GM23338 (cell line): ENCODE measurements at regions not wholly inside any gene's neighbourhood (a gene's known extent, or its start where the extent isn't known, plus 50 kb on each side); places are given as distances from the start of the nearest gene placed in this dataset.

Experiments
- ATAC-seq: fragments of 200-7000 bp; cut with Tn5 transposase; 3 replicates; pipeline ENCODE4 v1.9.1; 2020
- DNase-seq: peaks from one replicate; pipeline ENCODE4 v3.0.0-alpha.2; 2015; ENCODE audit warnings: low spot score
- H2AFZ ChIP-seq: fragments of 200-600 bp; sonication (generic); 2 replicates; pipeline ENCODE4 v1.8.0; 2016; ENCODE audit warnings: antibody characterized with exemption, mild to moderate bottlenecking, moderate library complexity
- H3F3A ChIP-seq: fragments of 200-600 bp; sonication (generic); replicated peaks from 2 replicates; pipeline ENCODE4 v1.8.0; 2017; ENCODE audit warnings: antibody characterized with exemption, mixed run types, low read depth
- H3K27ac ChIP-seq: fragments of 200-600 bp; sonication (generic); 2 replicates; pipeline ENCODE4 v1.6.1; 2016; ENCODE audit warnings: low read depth
- H3K27me3 ChIP-seq: fragments of 200-600 bp; sonication (generic); 2 replicates; pipeline ENCODE4 v1.8.0; 2016; ENCODE audit warnings: mild to moderate bottlenecking, mixed run types, moderate library complexity; ENCODE audit not compliant: insufficient read depth
- H3K36me3 ChIP-seq: fragments of 200-600 bp; sonication (generic); 2 replicates; pipeline ENCODE4 v1.8.0; 2016; ENCODE audit warnings: mild to moderate bottlenecking; ENCODE audit not compliant: insufficient read depth
- H3K4me1 ChIP-seq: fragments of 200-600 bp; sonication (generic); 2 replicates; pipeline ENCODE4 v1.8.0; 2016; ENCODE audit warnings: mild to moderate bottlenecking, moderate library complexity; ENCODE audit not compliant: insufficient read depth
- H3K4me2 ChIP-seq: fragments of 200-600 bp; sonication (generic); 2 replicates; pipeline ENCODE4 v1.7.1; 2017; ENCODE audit warnings: mixed run types
- H3K4me3 ChIP-seq: fragments of 200-600 bp; sonication (generic); 2 replicates; pipeline ENCODE4 v1.6.1; 2016; ENCODE audit warnings: mixed run types
- H3K79me2 ChIP-seq: fragments of 200-600 bp; sonication (generic); replicated peaks from 2 replicates; pipeline ENCODE4 v1.8.0; 2017; ENCODE audit warnings: mild to moderate bottlenecking; ENCODE audit not compliant: insufficient read depth
- H3K9me2 ChIP-seq: fragments of 200-600 bp; sonication (generic); 2 replicates; pipeline ENCODE4 v1.8.0; 2017; ENCODE audit not compliant: insufficient read depth
- H4K20me1 ChIP-seq: fragments of 200-600 bp; sonication (generic); replicated peaks from 2 replicates; pipeline ENCODE4 v1.8.0; 2017; ENCODE audit warnings: mild to moderate bottlenecking; ENCODE audit not compliant: insufficient read depth
- H3K27ac Mint-ChIP-seq: 2 replicates; pipeline ENCODE4 v1.8.0; 2020; ENCODE audit warnings: inconsistent platforms, mild to moderate bottlenecking, moderate library complexity, mixed read lengths
- H3K27me3 Mint-ChIP-seq: 3 replicates; pipeline ENCODE4 v1.8.0; 2022; ENCODE audit warnings: low read depth, mild to moderate bottlenecking, moderate library complexity, mixed read lengths, inconsistent platforms; ENCODE audit not compliant: insufficient read depth, poor library complexity
- H3K36me3 Mint-ChIP-seq: 3 replicates; pipeline ENCODE4 v1.8.0; 2021; ENCODE audit warnings: low read depth, mild to moderate bottlenecking, inconsistent platforms, moderate library complexity, mixed read lengths
- H3K4me1 Mint-ChIP-seq: 3 replicates; pipeline ENCODE4 v1.8.0; 2020; ENCODE audit warnings: mild to moderate bottlenecking, inconsistent platforms, mixed read lengths
- H3K4me3 Mint-ChIP-seq: 3 replicates; pipeline ENCODE4 v1.8.0; 2021; ENCODE audit warnings: moderate library complexity, mild to moderate bottlenecking, inconsistent platforms, mixed read lengths
- H3K9me3 Mint-ChIP-seq: 3 replicates; pipeline ENCODE4 v1.8.0; 2020; ENCODE audit warnings: moderate library complexity, mild to moderate bottlenecking, inconsistent platforms, mixed read lengths
- EZH2phosphoT487 ChIP-seq: fragments of 200-600 bp; sonication (generic); IDR thresholded peaks from one replicate; pipeline ENCODE4 v1.8.1; 2018; ENCODE audit warnings: antibody characterized with exemption; ENCODE audit not compliant: unreplicated experiment
- JUNB ChIP-seq: IDR thresholded peaks from one replicate; pipeline ENCODE4 v1.6.1; 2016; ENCODE audit warnings: antibody characterized with exemption; ENCODE audit not compliant: unreplicated experiment
- NANOG ChIP-seq: IDR thresholded peaks from 2 replicates; pipeline ENCODE4 v1.6.1; 2016; ENCODE audit warnings: antibody characterized with exemption, borderline replicate concordance
- STAT1 ChIP-seq: IDR thresholded peaks from one replicate; pipeline ENCODE4 v1.6.1; 2016; ENCODE audit warnings: antibody characterized with exemption; ENCODE audit not compliant: unreplicated experiment
- ZNF114 ChIP-seq: fragments of 250-450 bp; sonication (Bioruptor Pico); IDR thresholded peaks from 2 replicates; pipeline ENCODE4 v1.5.0; 2020; ENCODE audit warnings: mild to moderate bottlenecking, moderate library complexity
- ZNF331 ChIP-seq: fragments of 250-450 bp; sonication (Bioruptor Pico); IDR thresholded peaks from 2 replicates; pipeline ENCODE4 v1.5.0; 2020; ENCODE audit warnings: low read depth, mild to moderate bottlenecking, moderate library complexity
- TF ChIP-seq, protein P1 (sequence below): fragments of 250-450 bp; sonication (Bioruptor Pico); IDR thresholded peaks from 2 replicates; pipeline ENCODE4 v1.5.0; 2020; ENCODE audit warnings: mild to moderate bottlenecking, moderate library complexity
- TF ChIP-seq, protein P2 (sequence below), 2 experiments: fragments of 200-600 bp in 1 of 2; sonication (generic) in 1 of 2; conservative IDR thresholded peaks; 2 replicates each; pipeline versions ENCODE4 v1.5.1 to v1.6.1; 2016 to 2017; ENCODE audit warnings: antibody characterized with exemption in 2 of 2, low read depth in 2 of 2, mild to moderate bottlenecking in 2 of 2, moderate library complexity in 1 of 2

- TF ChIP-seq, protein P1, sequence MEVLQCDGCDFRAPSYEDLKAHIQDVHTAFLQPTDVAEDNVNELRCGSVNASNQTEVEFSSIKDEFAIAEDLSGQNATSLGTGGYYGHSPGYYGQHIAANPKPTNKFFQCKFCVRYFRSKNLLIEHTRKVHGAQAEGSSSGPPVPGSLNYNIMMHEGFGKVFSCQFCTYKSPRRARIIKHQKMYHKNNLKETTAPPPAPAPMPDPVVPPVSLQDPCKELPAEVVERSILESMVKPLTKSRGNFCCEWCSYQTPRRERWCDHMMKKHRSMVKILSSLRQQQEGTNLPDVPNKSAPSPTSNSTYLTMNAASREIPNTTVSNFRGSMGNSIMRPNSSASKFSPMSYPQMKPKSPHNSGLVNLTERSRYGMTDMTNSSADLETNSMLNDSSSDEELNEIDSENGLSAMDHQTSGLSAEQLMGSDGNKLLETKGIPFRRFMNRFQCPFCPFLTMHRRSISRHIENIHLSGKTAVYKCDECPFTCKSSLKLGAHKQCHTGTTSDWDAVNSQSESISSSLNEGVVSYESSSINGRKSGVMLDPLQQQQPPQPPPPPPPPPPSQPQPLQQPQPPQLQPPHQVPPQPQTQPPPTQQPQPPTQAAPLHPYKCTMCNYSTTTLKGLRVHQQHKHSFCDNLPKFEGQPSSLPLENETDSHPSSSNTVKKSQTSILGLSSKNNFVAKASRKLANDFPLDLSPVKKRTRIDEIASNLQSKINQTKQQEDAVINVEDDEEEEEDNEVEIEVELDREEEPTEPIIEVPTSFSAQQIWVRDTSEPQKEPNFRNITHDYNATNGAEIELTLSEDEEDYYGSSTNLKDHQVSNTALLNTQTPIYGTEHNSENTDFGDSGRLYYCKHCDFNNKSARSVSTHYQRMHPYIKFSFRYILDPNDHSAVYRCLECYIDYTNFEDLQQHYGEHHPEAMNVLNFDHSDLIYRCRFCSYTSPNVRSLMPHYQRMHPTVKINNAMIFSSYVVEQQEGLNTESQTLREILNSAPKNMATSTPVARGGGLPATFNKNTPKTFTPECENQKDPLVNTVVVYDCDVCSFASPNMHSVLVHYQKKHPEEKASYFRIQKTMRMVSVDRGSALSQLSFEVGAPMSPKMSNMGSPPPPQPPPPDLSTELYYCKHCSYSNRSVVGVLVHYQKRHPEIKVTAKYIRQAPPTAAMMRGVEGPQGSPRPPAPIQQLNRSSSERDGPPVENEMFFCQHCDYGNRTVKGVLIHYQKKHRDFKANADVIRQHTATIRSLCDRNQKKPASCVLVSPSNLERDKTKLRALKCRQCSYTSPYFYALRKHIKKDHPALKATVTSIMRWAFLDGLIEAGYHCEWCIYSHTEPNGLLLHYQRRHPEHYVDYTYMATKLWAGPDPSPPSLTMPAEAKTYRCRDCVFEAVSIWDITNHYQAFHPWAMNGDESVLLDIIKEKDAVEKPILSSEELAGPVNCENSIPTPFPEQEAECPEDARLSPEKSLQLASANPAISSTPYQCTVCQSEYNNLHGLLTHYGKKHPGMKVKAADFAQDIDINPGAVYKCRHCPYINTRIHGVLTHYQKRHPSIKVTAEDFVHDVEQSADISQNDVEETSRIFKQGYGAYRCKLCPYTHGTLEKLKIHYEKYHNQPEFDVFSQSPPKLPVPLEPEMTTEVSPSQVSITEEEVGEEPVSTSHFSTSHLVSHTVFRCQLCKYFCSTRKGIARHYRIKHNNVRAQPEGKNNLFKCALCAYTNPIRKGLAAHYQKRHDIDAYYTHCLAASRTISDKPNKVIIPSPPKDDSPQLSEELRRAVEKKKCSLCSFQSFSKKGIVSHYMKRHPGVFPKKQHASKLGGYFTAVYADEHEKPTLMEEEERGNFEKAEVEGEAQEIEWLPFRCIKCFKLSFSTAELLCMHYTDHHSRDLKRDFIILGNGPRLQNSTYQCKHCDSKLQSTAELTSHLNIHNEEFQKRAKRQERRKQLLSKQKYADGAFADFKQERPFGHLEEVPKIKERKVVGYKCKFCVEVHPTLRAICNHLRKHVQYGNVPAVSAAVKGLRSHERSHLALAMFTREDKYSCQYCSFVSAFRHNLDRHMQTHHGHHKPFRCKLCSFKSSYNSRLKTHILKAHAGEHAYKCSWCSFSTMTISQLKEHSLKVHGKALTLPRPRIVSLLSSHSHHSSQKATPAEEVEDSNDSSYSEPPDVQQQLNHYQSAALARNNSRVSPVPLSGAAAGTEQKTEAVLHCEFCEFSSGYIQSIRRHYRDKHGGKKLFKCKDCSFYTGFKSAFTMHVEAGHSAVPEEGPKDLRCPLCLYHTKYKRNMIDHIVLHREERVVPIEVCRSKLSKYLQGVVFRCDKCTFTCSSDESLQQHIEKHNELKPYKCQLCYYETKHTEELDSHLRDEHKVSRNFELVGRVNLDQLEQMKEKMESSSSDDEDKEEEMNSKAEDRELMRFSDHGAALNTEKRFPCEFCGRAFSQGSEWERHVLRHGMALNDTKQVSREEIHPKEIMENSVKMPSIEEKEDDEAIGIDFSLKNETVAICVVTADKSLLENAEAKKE, result no peak
- TF ChIP-seq ZNF114 (CRISPR knock-in tag) (no peak), EZH2phosphoT487 (no peak), JUNB (no peak)
Measured at GRCh38 chr2:180314086-180314485, 307.0 kb upstream of the CWC22 start (continued).

- Mint-ChIP-seq H3K36me3 (no peaks in the 10 kb centered on the region; the same call in 2 of the 3 replicates), H3K27ac (no peak overlapping the region), H3K27me3 (no peaks in the 10 kb centered on the region), H3K4me3 (no peak overlapping the region), H3K9me3 (peaks cover 4% of the 10 kb centered on the region; the same call in 1 of the 3 replicates), H3K4me1 (peaks cover 5% of the 10 kb centered on the region; the same call in 2 of the 3 replicates)
- Histone ChIP-seq H3K27me3 (no peaks in the 10 kb centered on the region), H3K79me2 (no peaks in the 10 kb centered on the region), H3K4me1 (no peaks in the 10 kb centered on the region), H3K36me3 (no peaks in the 10 kb centered on the region), H3K4me3 (no peak overlapping the region), H3F3A (no peaks in the 10 kb centered on the region), H4K20me1 (no peaks in the 10 kb centered on the region), H3K9me2 (peaks cover 7% of the 10 kb centered on the region; the same call in 1 of the 2 replicates), H2AFZ (no peak overlapping the region), H3K4me2 (no peak overlapping the region), H3K27ac (no peak overlapping the region)
- DNase-seq, result no peak
- ATAC-seq, result no peak
- TF ChIP-seq JUNB (no peak), NANOG (no peak), STAT1 (no peak), ZNF331 (no peak), EZH2phosphoT487 (no peak)
- TF ChIP-seq, protein P1, result no peak
- TF ChIP-seq, protein P2, sequence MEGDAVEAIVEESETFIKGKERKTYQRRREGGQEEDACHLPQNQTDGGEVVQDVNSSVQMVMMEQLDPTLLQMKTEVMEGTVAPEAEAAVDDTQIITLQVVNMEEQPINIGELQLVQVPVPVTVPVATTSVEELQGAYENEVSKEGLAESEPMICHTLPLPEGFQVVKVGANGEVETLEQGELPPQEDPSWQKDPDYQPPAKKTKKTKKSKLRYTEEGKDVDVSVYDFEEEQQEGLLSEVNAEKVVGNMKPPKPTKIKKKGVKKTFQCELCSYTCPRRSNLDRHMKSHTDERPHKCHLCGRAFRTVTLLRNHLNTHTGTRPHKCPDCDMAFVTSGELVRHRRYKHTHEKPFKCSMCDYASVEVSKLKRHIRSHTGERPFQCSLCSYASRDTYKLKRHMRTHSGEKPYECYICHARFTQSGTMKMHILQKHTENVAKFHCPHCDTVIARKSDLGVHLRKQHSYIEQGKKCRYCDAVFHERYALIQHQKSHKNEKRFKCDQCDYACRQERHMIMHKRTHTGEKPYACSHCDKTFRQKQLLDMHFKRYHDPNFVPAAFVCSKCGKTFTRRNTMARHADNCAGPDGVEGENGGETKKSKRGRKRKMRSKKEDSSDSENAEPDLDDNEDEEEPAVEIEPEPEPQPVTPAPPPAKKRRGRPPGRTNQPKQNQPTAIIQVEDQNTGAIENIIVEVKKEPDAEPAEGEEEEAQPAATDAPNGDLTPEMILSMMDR (conservative IDR thresholded peaks at IDR 0.05; ENCODE audit: low read depth in 2 of 2), result no peak
Measured at GRCh38 chr2:180312542-180312941, 305.4 kb upstream of the CWC22 start.
